BE2C (cell line): ENCODE measurements at regions not wholly inside any gene's neighbourhood (a gene's known extent, or its start where the extent isn't known, plus 50 kb on each side); places are given as distances from the start of the nearest gene placed in this dataset.

Experiments
- DNase-seq: peaks from one replicate; pipeline ENCODE4 v3.0.0-alpha.2; 2020
- H3K27me3 ChIP-seq: fragments of 250-450 bp; sonication (Bioruptor Pico); 2 replicates; pipeline ENCODE4 v1.5.1; 2020; ENCODE audit warnings: mild to moderate bottlenecking
- H3K36me3 ChIP-seq: fragments of 250-450 bp; sonication (Bioruptor Pico); 2 replicates; pipeline ENCODE4 v1.5.1; 2020; ENCODE audit warnings: mild to moderate bottlenecking
- H3K4me1 ChIP-seq: fragments of 250-450 bp; sonication (Bioruptor Pico); 2 replicates; pipeline ENCODE4 v1.5.1; 2020
- H3K4me3 ChIP-seq: 2 replicates; pipeline ENCODE4 v1.5.1; 2011; ENCODE audit warnings: low read depth, low read length
- H3K9me3 ChIP-seq: fragments of 250-450 bp; sonication (Bioruptor Pico); 2 replicates; pipeline ENCODE4 v1.5.1; 2020
- TF ChIP-seq, protein P1 (sequence below): IDR thresholded peaks from 2 replicates; pipeline ENCODE4 v1.5.1; 2012; ENCODE audit warnings: mild to moderate bottlenecking, low read depth, low read length

GRCh38 chr9:106322706-106323245 lies 540.2 kb upstream of the ZNF462 start:
- Histone ChIP-seq H3K4me1 (no peaks in the 10 kb centered on the region), H3K36me3 (no peaks in the 10 kb centered on the region), H3K9me3 (no peaks in the 10 kb centered on the region), H3K27me3 (no peaks in the 10 kb centered on the region), H3K4me3 (no peak overlapping the region)
- no peak for DNase-seq
- TF ChIP-seq, protein P1, sequence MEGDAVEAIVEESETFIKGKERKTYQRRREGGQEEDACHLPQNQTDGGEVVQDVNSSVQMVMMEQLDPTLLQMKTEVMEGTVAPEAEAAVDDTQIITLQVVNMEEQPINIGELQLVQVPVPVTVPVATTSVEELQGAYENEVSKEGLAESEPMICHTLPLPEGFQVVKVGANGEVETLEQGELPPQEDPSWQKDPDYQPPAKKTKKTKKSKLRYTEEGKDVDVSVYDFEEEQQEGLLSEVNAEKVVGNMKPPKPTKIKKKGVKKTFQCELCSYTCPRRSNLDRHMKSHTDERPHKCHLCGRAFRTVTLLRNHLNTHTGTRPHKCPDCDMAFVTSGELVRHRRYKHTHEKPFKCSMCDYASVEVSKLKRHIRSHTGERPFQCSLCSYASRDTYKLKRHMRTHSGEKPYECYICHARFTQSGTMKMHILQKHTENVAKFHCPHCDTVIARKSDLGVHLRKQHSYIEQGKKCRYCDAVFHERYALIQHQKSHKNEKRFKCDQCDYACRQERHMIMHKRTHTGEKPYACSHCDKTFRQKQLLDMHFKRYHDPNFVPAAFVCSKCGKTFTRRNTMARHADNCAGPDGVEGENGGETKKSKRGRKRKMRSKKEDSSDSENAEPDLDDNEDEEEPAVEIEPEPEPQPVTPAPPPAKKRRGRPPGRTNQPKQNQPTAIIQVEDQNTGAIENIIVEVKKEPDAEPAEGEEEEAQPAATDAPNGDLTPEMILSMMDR, result no peak

GRCh38 chr9:106324053-106324585 lies 538.8 kb upstream of the ZNF462 start:
- TF ChIP-seq, protein P1, result no peak
- Histone ChIP-seq H3K4me1 (no peaks in the 10 kb centered on the region), H3K36me3 (no peaks in the 10 kb centered on the region), H3K27me3 (no peaks in the 10 kb centered on the region), H3K9me3 (no peaks in the 10 kb centered on the region), H3K4me3 (no peak overlapping the region)
- no peak for DNase-seq

DNA sequence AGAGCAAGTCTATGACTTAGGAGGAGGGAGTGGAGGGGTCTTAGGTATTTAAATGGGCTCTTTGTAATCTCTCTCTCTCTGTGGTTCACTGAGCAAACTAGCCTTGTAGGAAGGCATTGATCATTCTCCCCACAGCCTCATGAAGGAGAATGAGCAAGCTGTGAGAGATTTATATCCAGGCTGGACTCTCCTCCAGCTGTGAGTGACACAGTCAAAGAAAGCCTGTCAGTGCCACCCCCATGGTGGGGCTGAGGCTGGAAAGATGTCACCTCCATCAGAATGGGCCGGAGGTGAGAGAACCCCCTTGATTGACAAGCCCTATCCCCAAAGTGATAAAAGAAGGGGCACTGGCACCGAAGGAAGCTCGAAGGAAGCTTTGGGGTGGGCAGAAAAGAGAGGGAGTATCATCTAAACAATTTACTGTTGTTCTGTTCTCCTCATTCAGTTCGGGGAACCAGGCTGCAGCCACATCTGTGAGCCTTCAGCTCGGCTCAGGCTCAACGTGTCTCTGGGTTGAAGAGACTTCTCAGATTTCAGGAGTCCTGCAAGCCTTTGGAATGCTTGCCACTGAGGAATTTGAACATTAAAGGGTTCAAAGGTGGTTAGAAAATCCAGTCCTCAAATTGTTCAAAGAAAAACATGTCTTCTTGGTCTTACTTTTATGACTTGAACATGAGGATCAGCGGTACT lies 538.2 kb upstream of the ZNF462 start:
- TF ChIP-seq, protein P1, result no peak
- Histone ChIP-seq H3K4me1 (no peaks in the 10 kb centered on the region), H3K4me3 (no peak overlapping the region), H3K9me3 (no peaks in the 10 kb centered on the region), H3K27me3 (no peaks in the 10 kb centered on the region), H3K36me3 (no peaks in the 10 kb centered on the region)
- DNase-seq, result no peak

DNA sequence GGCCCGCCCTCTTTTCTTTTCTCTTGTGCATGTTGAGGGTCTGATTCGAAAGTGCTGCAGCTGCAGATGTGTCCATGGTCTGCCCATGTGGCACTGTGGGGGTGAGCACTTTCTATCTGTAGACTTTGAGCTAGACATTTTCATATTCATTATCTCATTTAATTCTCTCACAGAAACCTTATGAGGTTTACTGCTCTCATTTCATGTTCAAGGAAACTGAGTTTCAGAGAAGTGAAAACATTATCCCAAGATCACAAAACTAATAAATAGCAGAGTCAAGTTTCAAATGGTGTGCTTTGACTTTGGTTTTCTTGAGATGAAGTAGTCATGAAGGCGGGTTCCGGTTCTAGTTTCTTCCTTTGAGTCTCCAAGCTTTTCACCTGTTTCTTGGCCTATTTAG lies 536.5 kb upstream of the ZNF462 start:
- Histone ChIP-seq H3K27me3 (no peaks in the 10 kb centered on the region), H3K9me3 (no peaks in the 10 kb centered on the region), H3K4me3 (no peak overlapping the region), H3K36me3 (no peaks in the 10 kb centered on the region), H3K4me1 (no peaks in the 10 kb centered on the region)
- no peak for DNase-seq
- TF ChIP-seq, protein P1, result no peak

DNA sequence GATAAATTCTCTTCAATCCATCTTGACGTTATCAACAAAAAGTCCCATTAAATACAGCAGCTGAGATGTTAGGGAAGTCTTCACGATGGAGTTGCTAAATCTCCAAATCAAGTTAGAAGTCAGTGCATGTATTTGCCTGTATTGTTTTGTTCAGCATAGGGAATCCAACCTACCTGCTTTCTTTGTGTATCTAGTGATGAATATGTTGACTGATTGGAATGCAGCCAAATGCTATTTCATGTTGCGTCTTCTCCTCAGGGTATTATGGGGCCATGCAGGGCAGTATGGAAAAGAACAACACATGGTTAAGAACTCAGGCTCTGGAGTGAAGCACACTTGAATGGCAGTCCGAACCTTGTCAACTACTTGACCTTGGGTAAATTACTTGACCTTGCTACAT lies 529.5 kb upstream of the ZNF462 start:
- DNase-seq, result no peak

More for the DNA sequence above, 529.5 kb upstream of the ZNF462 start:
- Histone ChIP-seq H3K4me1 (no peaks in the 10 kb centered on the region), H3K36me3 (no peaks in the 10 kb centered on the region), H3K27me3 (no peaks in the 10 kb centered on the region), H3K9me3 (no peaks in the 10 kb centered on the region), H3K4me3 (no peak overlapping the region)
- TF ChIP-seq, protein P1, result no peak
